ENCODE measurements at regions not wholly inside any gene's neighbourhood (a gene's known extent, or its start where the extent isn't known, plus 50 kb on each side); places are given as distances from the start of the nearest gene placed in this dataset.

- Histone ChIP-seq H4K8ac (ENCODE audit: low read depth in 2 of 2, low read length in 2 of 2) (peak overlapping the region in 1 of 2 experiments; percentile 63; a peak in 1 of 4 replicates), H3K79me1 (ENCODE audit: low read depth in 1 of 2, low read length in 2 of 2) (no peaks in the 10 kb centered on the region; a peak in 1 of 4 replicates), H3K36me3 (ENCODE audit: control insufficient read depth, insufficient read depth, low read length) (no peaks in the 10 kb centered on the region), H3K27me3 (ENCODE audit: control insufficient read depth, insufficient read depth, low read length) (no peaks in the 10 kb centered on the region), H2BK120ac (ENCODE audit: low read depth, low read length) (no peak overlapping the region), H2AK5ac (ENCODE audit: low read depth, low read length) (peak overlapping the region; percentile 78), H4K91ac (ENCODE audit: insufficient read depth, low read depth, low read length) (peak overlapping the region; percentile 31; the same call in 1 of the 2 replicates), H3K9me1 (ENCODE audit: insufficient read depth, low read length) (peaks cover 12% of the 10 kb centered on the region; the same call in 1 of the 2 replicates), H3K4me3 (ENCODE audit: insufficient read depth, low read depth, low read length) (no peak overlapping the region), H4K5ac (ENCODE audit: low read depth, low read length) (no peak overlapping the region), H3K23ac (ENCODE audit: low read depth, low read length) (0 out of 2 replicates have a peak overlapping the region, but pooled peaks have one; percentile 11), H4K20me1 (ENCODE audit: insufficient read depth, low read length) (no peaks in the 10 kb centered on the region), H2BK5ac (ENCODE audit: low read depth, low read length, poor library complexity, severe bottlenecking) (peak overlapping the region; percentile 30), H3K9ac (ENCODE audit: low read depth, low read length) (no peak overlapping the region), H3K14ac (replicated peaks; ENCODE audit: low read depth, low read length) (no peak overlapping the region), H2AFZ (replicated peaks; ENCODE audit: low read length, poor library complexity) (peak overlapping the region; percentile 61), H3K9me3 (ENCODE audit: control insufficient read depth, insufficient read depth, low read length) (peaks cover 10% of the 10 kb centered on the region), H3K4me1 (ENCODE audit: control insufficient read depth, insufficient read depth, low read length) (peaks cover 7% of the 10 kb centered on the region), H3K18ac (ENCODE audit: low read depth, low read length) (no peak overlapping the region), H2AK9ac (replicated peaks; ENCODE audit: low read depth, low read length, poor library complexity) (peak overlapping the region; percentile 80), H2BK20ac (ENCODE audit: low read depth, low read length) (peak overlapping the region; percentile 13; the same call in 1 of the 2 replicates), H3K56ac (ENCODE audit: extremely low read depth, insufficient read depth, low read length) (no peak overlapping the region), H3K4me2 (ENCODE audit: low read depth, low read length) (no peak overlapping the region), H3K27ac (ENCODE audit: insufficient read depth, low read length) (no peak overlapping the region), H2BK15ac (ENCODE audit: low read depth, low read length) (peak overlapping the region; percentile 94; the same call in 2 of the 3 replicates), H3K4ac (ENCODE audit: low read depth, low read length) (peak overlapping the region; percentile 37)
- DNase-seq (peak; percentile 28), ATAC-seq (ENCODE audit: low read depth) (no peak)
- POLR2A ChIA-PET (ENCODE audit: unreplicated experiment), result no interaction called here
- in situ Hi-C loops (cut with MboI; ENCODE audit: low sequenced_read_pairs) (no loop called here), dilution Hi-C loops (cut with HindIII; ENCODE audit: low sequenced_read_pairs, unreplicated experiment) (no loop called here), intact Hi-C loops (cut with micrococcal nuclease) (no loop called here)
- CTCF ChIA-PET, result no interaction called here
- BruUV-seq (replicated peaks), result no TSS peak
- 93% methylated on average over 3 of the region's 13 CpGs; no CpG with 5 or more reads in 1 of the 2 experiments for WGBS, 2 experiments (ENCODE audit: extremely low coverage in 2 of 2, insufficient read length in 1 of 2)
- TF ChIP-seq NFE2L2 (IDR thresholded peaks at IDR 0.05; ENCODE audit: low read depth, low read length), result no peak
- no peak for TF ChIP-seq CEBPB (IDR thresholded peaks at IDR 0.05; ENCODE audit: low read depth, low read length)
- no peak for TF ChIP-seq FOS (IDR thresholded peaks at IDR 0.05; ENCODE audit: low read depth, low read length)
- no peak for TF ChIP-seq CTCF (conservative IDR thresholded peaks at IDR 0.05; ENCODE audit: low read depth, low read length)
- TF ChIP-seq POLR2A (IDR thresholded peaks at IDR 0.05; ENCODE audit: low read depth, low read length), result no peak
- no peak for TF ChIP-seq MAZ (IDR thresholded peaks at IDR 0.05; ENCODE audit: borderline replicate concordance, low read depth, low read length)
Measured at GRCh38 chr11:69367211-69367964, 73.4 kb downstream of the MYEOV start.

Measured in IMR-90 (cell line).